Spleen (tissue), 11 donors: ENCODE measurements at regions not wholly inside any gene's neighbourhood (a gene's known extent, or its start where the extent isn't known, plus 50 kb on each side); places are given as distances from the start of the nearest gene placed in this dataset.

Experiments
- DNase-seq: peaks from one replicate; pipeline ENCODE4 v3.0.0-alpha.2; 2020
- H3K27ac ChIP-seq, 8 donors: fragments of 200-600 bp; sonication (generic) in 7 of 8; 1 replicate in 4 of 8; 2 replicates in 4 of 8; pipeline versions ENCODE4 v1.5.0 to v1.8.0; 2016 to 2021; ENCODE audit warnings: inconsistent platforms in 4 of 8, mild to moderate bottlenecking in 4 of 8, moderate library complexity in 1 of 8
- H3K27me3 ChIP-seq, 7 donors: fragments of 200-600 bp; sonication (generic) in 6 of 7; replicated peaks in 1 of 7; 1 replicate in 4 of 7; 2 replicates in 3 of 7; pipeline versions ENCODE4 v1.5.0 to v1.8.0; 2016 to 2021; ENCODE audit warnings: inconsistent platforms in 3 of 7, mild to moderate bottlenecking in 1 of 7
- H3K36me3 ChIP-seq, 6 donors: fragments of 200-600 bp; sonication (generic) in 5 of 6; 1 replicate in 4 of 6; 2 replicates in 2 of 6; pipeline versions ENCODE4 v1.5.0 to v1.8.0; 2016 to 2021; ENCODE audit warnings: inconsistent platforms in 2 of 6
- H3K4me1 ChIP-seq, 6 donors: fragments of 200-600 bp; sonication (generic) in 5 of 6; 1 replicate in 3 of 6; 2 replicates in 3 of 6; pipeline versions ENCODE4 v1.5.0 to v1.8.0; 2016 to 2021; ENCODE audit warnings: inconsistent platforms in 3 of 6
- H3K4me3 ChIP-seq, 8 donors: fragments of 200-600 bp; sonication (generic) in 7 of 8; 1 replicate in 4 of 8; 2 replicates in 4 of 8; pipeline versions ENCODE4 v1.5.0 to v1.8.0; 2016 to 2021; ENCODE audit warnings: inconsistent platforms in 4 of 8, mild to moderate bottlenecking in 4 of 8, moderate library complexity in 2 of 8
- H3K9me3 ChIP-seq, 8 donors: fragments of 200-600 bp; sonication (generic) in 7 of 8; 1 replicate in 4 of 8; 2 replicates in 4 of 8; pipeline versions ENCODE4 v1.5.0 to v1.8.0; 2016 to 2021; ENCODE audit warnings: inconsistent platforms in 4 of 8
- POLR2A ChIP-seq, 3 donors: fragments of 450-650 bp; IDR thresholded peaks; one replicate each; pipeline ENCODE4 v1.5.1; 2017; ENCODE audit warnings: antibody characterized with exemption in 3 of 3, mild to moderate bottlenecking in 1 of 3
- POLR2AphosphoS5 ChIP-seq, 3 donors: sonication (generic); formaldehyde crosslinking; IDR thresholded peaks; one replicate each; pipeline ENCODE4 v1.5.1; 2017; ENCODE audit warnings: antibody characterized with exemption in 3 of 3
- WGBS, 5 donors: extraction: QIAGEN DNeasy Blood & Tissue Kit in 3 of 5; methylation state at CpG; one replicate each; pipeline versions ENCODE4 v1.1.5 to v1.1.7; 2013 to 2018; 5-methylcytosine and 5-hydroxymethylcytosine counted together
- intact Hi-C: fragments of 100-400 bp; cut with DNase I; formaldehyde crosslinking; loops from one replicate; pipeline ENCODE4 v1.15.0; 2023; ENCODE audit warnings: low total_unique reads
- TF ChIP-seq, protein P1 (sequence below), 11 experiments: fragments of 200-600 bp in 7 of 11; fragments of 450-650 bp in 4 of 11; sonication (generic) in 4 of 11; IDR thresholded peaks in 8 of 11; conservative IDR thresholded peaks in 3 of 11; 1 replicate in 7 of 11; 2 replicates in 4 of 11; pipeline versions ENCODE4 v1.4.0 to v1.8.0; 2016 to 2021; ENCODE audit warnings: antibody characterized with exemption in 11 of 11, inconsistent platforms in 4 of 11, mild to moderate bottlenecking in 1 of 11
- donor health status: healthy with polysubstance abuse.
- donor health status: DM: no; HTN: no; CAD: no; lungs with moderate emphysema.
- donor health status: DM: no; HTN: no; CAD: no.
- donor health status: Bipolar disorder and iron deficiency.
- donor health status: healthy.
- donor health status: DM: no; HTN: no; CAD: no.
- donor health status: DM: yes; HTN: yes; CAD: no.

DNA sequence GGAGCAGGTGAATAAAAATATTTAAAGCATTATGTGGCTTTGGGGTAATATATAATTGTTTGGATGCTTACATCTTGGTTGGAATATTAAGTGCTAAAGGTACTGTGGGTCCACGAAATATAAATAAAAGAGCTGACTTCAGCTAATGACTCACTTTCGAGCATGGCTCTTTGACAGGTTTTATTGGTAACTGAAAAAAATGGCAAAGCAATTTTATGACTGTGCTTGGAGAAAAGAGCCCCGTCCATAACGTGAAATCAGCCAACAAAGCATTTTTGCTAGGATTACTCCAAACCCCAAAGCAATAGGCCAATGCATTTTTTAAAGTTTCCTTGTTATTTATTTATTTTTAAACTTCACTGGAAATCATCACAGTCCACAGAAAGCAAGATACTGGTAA, 397.2 kb upstream of the CDH19 start:
- DNase-seq: no peak
- intact Hi-C loops: no loop called here
- no peak for TF ChIP-seq POLR2AphosphoS5 (IDR thresholded peaks at IDR 0.05)
- TF ChIP-seq, protein P1, sequence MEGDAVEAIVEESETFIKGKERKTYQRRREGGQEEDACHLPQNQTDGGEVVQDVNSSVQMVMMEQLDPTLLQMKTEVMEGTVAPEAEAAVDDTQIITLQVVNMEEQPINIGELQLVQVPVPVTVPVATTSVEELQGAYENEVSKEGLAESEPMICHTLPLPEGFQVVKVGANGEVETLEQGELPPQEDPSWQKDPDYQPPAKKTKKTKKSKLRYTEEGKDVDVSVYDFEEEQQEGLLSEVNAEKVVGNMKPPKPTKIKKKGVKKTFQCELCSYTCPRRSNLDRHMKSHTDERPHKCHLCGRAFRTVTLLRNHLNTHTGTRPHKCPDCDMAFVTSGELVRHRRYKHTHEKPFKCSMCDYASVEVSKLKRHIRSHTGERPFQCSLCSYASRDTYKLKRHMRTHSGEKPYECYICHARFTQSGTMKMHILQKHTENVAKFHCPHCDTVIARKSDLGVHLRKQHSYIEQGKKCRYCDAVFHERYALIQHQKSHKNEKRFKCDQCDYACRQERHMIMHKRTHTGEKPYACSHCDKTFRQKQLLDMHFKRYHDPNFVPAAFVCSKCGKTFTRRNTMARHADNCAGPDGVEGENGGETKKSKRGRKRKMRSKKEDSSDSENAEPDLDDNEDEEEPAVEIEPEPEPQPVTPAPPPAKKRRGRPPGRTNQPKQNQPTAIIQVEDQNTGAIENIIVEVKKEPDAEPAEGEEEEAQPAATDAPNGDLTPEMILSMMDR (IDR thresholded peaks at IDR 0.05 in 8 of 11, conservative IDR thresholded peaks at IDR 0.05 in 3 of 11): no peak
- TF ChIP-seq POLR2A (IDR thresholded peaks at IDR 0.05): no peak
- H3K27ac ChIP-seq: no peak overlapping the region
- H3K4me3 ChIP-seq: no peak overlapping the region
- H3K9me3 ChIP-seq: no peaks in the 10 kb centered on the region
- H3K27me3 ChIP-seq: no peaks in the 10 kb centered on the region
- H3K36me3 ChIP-seq: no peaks in the 10 kb centered on the region
- 65 to 86% (median 78%) methylated on average over 4 of the region's 4 CpGs for WGBS, 5 donors
- H3K4me1 ChIP-seq: no peaks in the 10 kb centered on the region

DNA sequence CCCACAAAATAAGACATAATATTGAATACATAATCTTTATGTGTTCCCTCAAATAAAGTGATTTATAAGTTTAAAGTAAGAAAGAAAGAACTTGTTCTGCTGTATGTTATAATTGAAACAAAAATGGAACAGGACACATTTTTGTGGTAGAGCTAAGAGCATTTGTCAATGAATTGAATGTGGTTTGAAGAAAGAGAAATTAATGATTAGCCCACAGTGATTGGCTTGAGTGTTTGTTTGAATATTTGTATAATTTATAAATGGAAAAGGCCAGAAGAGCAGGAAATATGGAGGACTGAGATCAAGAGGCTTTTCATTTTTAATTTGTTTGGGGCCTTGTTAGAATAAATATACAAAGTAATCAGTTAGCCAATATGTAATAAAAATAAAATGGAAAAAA, 395.1 kb upstream of the CDH19 start:
- TF ChIP-seq, protein P1 (IDR thresholded peaks at IDR 0.05 in 8 of 11, conservative IDR thresholded peaks at IDR 0.05 in 3 of 11): no peak
- TF ChIP-seq POLR2A (IDR thresholded peaks at IDR 0.05) (no peak), POLR2AphosphoS5 (IDR thresholded peaks at IDR 0.05) (no peak)
- intact Hi-C loops: no loop called here

GRCh38 chr18:66995270-66995669, 391.4 kb upstream of the CDH19 start:
- H3K4me1 ChIP-seq: no peaks in the 10 kb centered on the region
- H3K27me3 ChIP-seq: no peaks in the 10 kb centered on the region
- H3K27ac ChIP-seq: no peak overlapping the region
- TF ChIP-seq, protein P1 (IDR thresholded peaks at IDR 0.05 in 8 of 11, conservative IDR thresholded peaks at IDR 0.05 in 3 of 11): no peak
- TF ChIP-seq POLR2AphosphoS5 (IDR thresholded peaks at IDR 0.05): no peak
- intact Hi-C loops: no loop called here
- WGBS, 5 donors: 86 to 95% (median 88%) methylated on average over 2 of the region's 2 CpGs
- peaks cover 0 to 8% (median 0%) of the 10 kb centered on the region in 8 donors for H3K9me3 ChIP-seq
- no peak overlapping the region for H3K4me3 ChIP-seq
- H3K36me3 ChIP-seq: no peaks in the 10 kb centered on the region
- no peak for DNase-seq

More for the DNA sequence above, 395.1 kb upstream of the CDH19 start:
- no peaks in the 10 kb centered on the region for H3K4me1 ChIP-seq
- no peaks in the 10 kb centered on the region for H3K9me3 ChIP-seq
- H3K36me3 ChIP-seq: no peaks in the 10 kb centered on the region
- DNase-seq: no peak
- H3K27me3 ChIP-seq: no peaks in the 10 kb centered on the region
- no peak overlapping the region for H3K4me3 ChIP-seq
- no peak overlapping the region for H3K27ac ChIP-seq

DNA sequence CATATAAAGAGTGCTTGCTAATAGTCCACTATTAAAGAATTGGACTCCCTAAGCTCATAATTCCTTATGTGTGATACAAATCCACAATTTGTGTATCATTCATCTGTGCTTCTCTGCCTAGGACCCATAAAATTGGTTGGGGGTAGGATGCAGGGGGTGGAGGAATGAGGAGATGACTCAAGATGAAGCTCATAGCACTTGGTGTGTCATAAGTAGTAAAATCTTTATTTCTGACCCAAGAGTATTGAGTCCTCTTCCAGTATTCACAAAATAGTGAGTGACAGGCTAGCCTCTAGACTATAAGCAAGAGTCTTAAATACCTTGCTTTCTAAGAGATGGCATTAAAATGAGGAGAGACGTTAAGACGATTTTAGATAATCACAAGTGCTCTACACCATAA, 390.9 kb upstream of the CDH19 start:
- TF ChIP-seq POLR2AphosphoS5 (IDR thresholded peaks at IDR 0.05): no peak
- no peak for TF ChIP-seq POLR2A (IDR thresholded peaks at IDR 0.05)
- TF ChIP-seq, protein P1 (IDR thresholded peaks at IDR 0.05 in 8 of 11, conservative IDR thresholded peaks at IDR 0.05 in 3 of 11): no peak
- 85 to 95% (median 87%) methylated on average over 2 of the region's 2 CpGs for WGBS, 5 donors
- no peak overlapping the region for H3K4me3 ChIP-seq

More for the DNA sequence above, 390.9 kb upstream of the CDH19 start:
- Histone ChIP-seq H3K9me3 (peaks cover 0 to 8% (median 0%) of the 10 kb centered on the region in 8 donors), H3K4me1 (no peaks in the 10 kb centered on the region), H3K27ac (no peak overlapping the region), H3K27me3 (no peaks in the 10 kb centered on the region), H3K36me3 (no peaks in the 10 kb centered on the region)
- DNase-seq: no peak
- intact Hi-C loops: no loop called here
